Prostate gland (tissue), 2 donors: ENCODE measurements at regions not wholly inside any gene's neighbourhood (a gene's known extent, or its start where the extent isn't known, plus 50 kb on each side); places are given as distances from the start of the nearest gene placed in this dataset.

Experiments used
- POLR2A ChIP-seq: fragments of 450-650 bp; IDR thresholded peaks from one replicate; pipeline ENCODE4 v1.6.1; 2016; ENCODE audit warnings: antibody characterized with exemption, mild to moderate bottlenecking
- TF ChIP-seq, protein P1 (sequence below), 4 experiments: fragments of 200-600 bp in 2 of 4; fragments of 450-650 bp in 2 of 4; sonication (generic) in 2 of 4; IDR thresholded peaks; 1 replicate in 3 of 4; 2 replicates in 1 of 4; pipeline ENCODE4 v1.5.1; 2016 to 2019; ENCODE audit warnings: antibody characterized with exemption in 4 of 4, mild to moderate bottlenecking in 2 of 4, moderate library complexity in 2 of 4

DNA sequence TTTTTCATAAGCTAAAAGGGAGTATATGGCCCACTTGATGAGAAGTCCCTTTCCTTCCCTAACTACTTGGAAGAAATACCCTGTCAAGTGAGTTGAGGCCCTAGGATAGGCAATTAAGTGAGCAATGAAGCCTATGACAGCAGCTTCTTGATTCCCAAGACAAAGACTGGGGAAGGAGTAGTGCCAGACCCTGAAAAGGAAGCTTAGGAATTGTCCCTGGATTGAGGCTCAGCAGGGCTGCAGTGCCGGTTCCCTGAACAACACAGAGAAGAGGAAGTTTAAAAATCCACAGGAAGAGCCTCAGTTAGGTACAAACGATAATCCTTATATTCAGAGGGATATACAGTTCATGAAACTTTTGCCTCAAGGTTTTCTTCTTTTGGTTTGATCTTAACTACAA is 61.8 kb upstream of the RAD23B start:
- TF ChIP-seq POLR2A, result no peak
- TF ChIP-seq, protein P1, sequence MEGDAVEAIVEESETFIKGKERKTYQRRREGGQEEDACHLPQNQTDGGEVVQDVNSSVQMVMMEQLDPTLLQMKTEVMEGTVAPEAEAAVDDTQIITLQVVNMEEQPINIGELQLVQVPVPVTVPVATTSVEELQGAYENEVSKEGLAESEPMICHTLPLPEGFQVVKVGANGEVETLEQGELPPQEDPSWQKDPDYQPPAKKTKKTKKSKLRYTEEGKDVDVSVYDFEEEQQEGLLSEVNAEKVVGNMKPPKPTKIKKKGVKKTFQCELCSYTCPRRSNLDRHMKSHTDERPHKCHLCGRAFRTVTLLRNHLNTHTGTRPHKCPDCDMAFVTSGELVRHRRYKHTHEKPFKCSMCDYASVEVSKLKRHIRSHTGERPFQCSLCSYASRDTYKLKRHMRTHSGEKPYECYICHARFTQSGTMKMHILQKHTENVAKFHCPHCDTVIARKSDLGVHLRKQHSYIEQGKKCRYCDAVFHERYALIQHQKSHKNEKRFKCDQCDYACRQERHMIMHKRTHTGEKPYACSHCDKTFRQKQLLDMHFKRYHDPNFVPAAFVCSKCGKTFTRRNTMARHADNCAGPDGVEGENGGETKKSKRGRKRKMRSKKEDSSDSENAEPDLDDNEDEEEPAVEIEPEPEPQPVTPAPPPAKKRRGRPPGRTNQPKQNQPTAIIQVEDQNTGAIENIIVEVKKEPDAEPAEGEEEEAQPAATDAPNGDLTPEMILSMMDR (IDR thresholded peaks at IDR 0.05), result no peak
